H1 (cell line): ENCODE measurements at regions not wholly inside any gene's neighbourhood (a gene's known extent, or its start where the extent isn't known, plus 50 kb on each side); places are given as distances from the start of the nearest gene placed in this dataset.

ENCODE experiments used
- CTCF ChIA-PET: fragments of 300-600 bp; sonication (Branson Sonifier 250); formaldehyde crosslinking; loops from one replicate; lab custom pipeline; 2021; ENCODE audit not compliant: partially characterized antibody; lab: Charles Lee
- POLR2A ChIA-PET: fragments of 300-600 bp; sonication (Branson Sonifier 250); formaldehyde crosslinking; loops from one replicate; lab custom pipeline; 2021; ENCODE audit warnings: inconsistent platforms; ENCODE audit not compliant: partially characterized antibody; lab: Charles Lee
- DNase-seq, 2 experiments: peaks; one replicate each; pipeline versions ENCODE4 v3.0.0 to v3.0.0-alpha.2; 2010 to 2022; ENCODE audit warnings: low spot score in 2 of 2, low read depth in 1 of 2, mixed read lengths in 1 of 2
- FAIRE-seq: peaks from 2 replicates; lab custom pipeline; 2011; peaks lifted over from hg19 to GRCh38; lab: Jason Lieb, UNC
- H2AFZ ChIP-seq: 2 replicates; pipeline ENCODE4 v1.8.1; 2012; ENCODE audit warnings: low read length, inconsistent platforms
- H2AK5ac ChIP-seq: 2 replicates; pipeline ENCODE4 v1.6.1; 2013; ENCODE audit warnings: low read depth, low read length
- H2BK120ac ChIP-seq: replicated peaks from 2 replicates; pipeline ENCODE3; 2013; ENCODE audit warnings: low read depth, low read length, inconsistent platforms
- H2BK12ac ChIP-seq: 2 replicates; pipeline ENCODE4 v1.6.1; 2013; ENCODE audit warnings: low read depth, low read length
- H2BK15ac ChIP-seq: 2 replicates; pipeline ENCODE4 v1.6.1; 2013; ENCODE audit warnings: low read length
- H2BK20ac ChIP-seq: 2 replicates; pipeline ENCODE4 v1.6.1; 2013; ENCODE audit warnings: low read length
- H2BK5ac ChIP-seq: 2 replicates; pipeline ENCODE4 v1.6.1; 2013; ENCODE audit warnings: low read depth, low read length
- H3K14ac ChIP-seq: 2 replicates; pipeline ENCODE4 v1.6.1; 2013; ENCODE audit warnings: inconsistent platforms; ENCODE audit not compliant: insufficient read length
- H3K18ac ChIP-seq: 2 replicates; pipeline ENCODE4 v1.6.1; 2013; ENCODE audit warnings: low read length; ENCODE audit errors: extremely low read depth
- H3K23ac ChIP-seq: 2 replicates; pipeline ENCODE4 v1.6.1; 2013; ENCODE audit warnings: inconsistent platforms; ENCODE audit not compliant: insufficient read length
- H3K23me2 ChIP-seq: 2 replicates; pipeline ENCODE4 v1.6.1; 2013; ENCODE audit warnings: low read depth, low read length
- H3K27ac ChIP-seq: 2 replicates; pipeline ENCODE4 v1.6.1; 2011; ENCODE audit warnings: low read depth, low read length, inconsistent platforms
- H3K27me3 ChIP-seq, 4 experiments: replicated peaks in 1 of 4; 1 replicate in 1 of 4; 2 replicates in 3 of 4; pipeline versions ENCODE4 v1.6.1 to v1.8.1; 2011 to 2013; ENCODE audit warnings: low read length in 3 of 4, mild to moderate bottlenecking in 3 of 4, inconsistent platforms in 2 of 4, mixed read lengths in 2 of 4, moderate library complexity in 1 of 4; ENCODE audit not compliant: control insufficient read depth in 3 of 4, insufficient read depth in 3 of 4; ENCODE audit errors: extremely low read depth in 1 of 4
- H3K36me3 ChIP-seq, 4 experiments: 2 replicates each; pipeline versions ENCODE4 v1.6.1 to v1.8.1; 2011 to 2013; ENCODE audit warnings: mild to moderate bottlenecking in 4 of 4, low read length in 3 of 4, moderate library complexity in 2 of 4, control low read depth in 1 of 4, inconsistent platforms in 1 of 4; ENCODE audit not compliant: insufficient read depth in 4 of 4, control insufficient read depth in 2 of 4
- H3K4ac ChIP-seq: replicated peaks from 2 replicates; pipeline ENCODE3; 2013; ENCODE audit warnings: low read length, low read depth, mixed read lengths, inconsistent platforms; ENCODE audit not compliant: insufficient read length
- H3K4me1 ChIP-seq, 4 experiments: replicated peaks in 1 of 4; 1 replicate in 1 of 4; 2 replicates in 3 of 4; pipeline versions ENCODE4 v1.6.1 to v1.8.1; 2011 to 2013; ENCODE audit warnings: low read length in 3 of 4, inconsistent platforms in 2 of 4, mixed read lengths in 1 of 4; ENCODE audit not compliant: insufficient read depth in 4 of 4, control insufficient read depth in 3 of 4
- H3K4me2 ChIP-seq, 2 experiments: 2 replicates each; pipeline versions ENCODE4 v1.6.1 to v1.8.1; 2011 to 2013; ENCODE audit warnings: low read depth in 2 of 2, low read length in 2 of 2, control low read depth in 1 of 2, inconsistent platforms in 1 of 2, mild to moderate bottlenecking in 1 of 2; ENCODE audit not compliant: insufficient read depth in 1 of 2
- H3K4me3 ChIP-seq, 4 experiments: fragments of 200-600, 300-600 bp in 1 of 4; sonication (generic), shearing (Covaris generic), sonication (Bioruptor Twin) in 1 of 4; 2 replicates each; pipeline versions ENCODE4 v1.5.1 to v1.8.1; 2011 to 2016; ENCODE audit warnings: low read length in 4 of 4, low read depth in 3 of 4, control low read depth in 2 of 4, inconsistent platforms in 2 of 4, mild to moderate bottlenecking in 2 of 4, mixed read lengths in 1 of 4, moderate library complexity in 1 of 4; ENCODE audit not compliant: insufficient read depth in 2 of 4; ENCODE audit errors: extremely low read depth in 1 of 4
- H3K56ac ChIP-seq: replicated peaks from 2 replicates; pipeline ENCODE3; 2013; ENCODE audit warnings: low read depth, mild to moderate bottlenecking, mixed read lengths, low read length, inconsistent platforms; ENCODE audit not compliant: insufficient read length
- H3K79me1 ChIP-seq: 2 replicates; pipeline ENCODE4 v1.6.1; 2013; ENCODE audit warnings: low read depth, low read length, control low read depth
- H3K79me2 ChIP-seq, 2 experiments: 2 replicates each; pipeline versions ENCODE4 v1.6.1 to v1.8.1; 2012 to 2013; ENCODE audit warnings: low read length in 2 of 2, mild to moderate bottlenecking in 2 of 2, inconsistent platforms in 1 of 2; ENCODE audit not compliant: insufficient read depth in 2 of 2, control insufficient read depth in 1 of 2
- H3K9ac ChIP-seq, 4 experiments: replicated peaks in 1 of 4; 1 replicate in 1 of 4; 2 replicates in 3 of 4; pipeline versions ENCODE4 v1.6.1 to v1.8.1; 2011 to 2013; ENCODE audit warnings: low read depth in 3 of 4, low read length in 3 of 4, control low read depth in 2 of 4, mild to moderate bottlenecking in 2 of 4, moderate library complexity in 2 of 4, inconsistent platforms in 1 of 4; ENCODE audit errors: extremely low read depth in 1 of 4
- H3K9me3 ChIP-seq, 2 experiments: 2 replicates each; pipeline versions ENCODE4 v1.6.1 to v1.8.1; 2012 to 2013; ENCODE audit warnings: mild to moderate bottlenecking in 2 of 2, moderate library complexity in 2 of 2, control low read depth in 1 of 2, inconsistent platforms in 1 of 2, low read depth in 1 of 2, low read length in 1 of 2, mixed read lengths in 1 of 2; ENCODE audit not compliant: insufficient read depth in 2 of 2
- H4K20me1 ChIP-seq, 2 experiments: replicated peaks in 1 of 2; 2 replicates each; pipeline versions ENCODE3 to v1.8.1; 2011 to 2013; ENCODE audit warnings: inconsistent platforms in 2 of 2, low read length in 2 of 2, mild to moderate bottlenecking in 1 of 2; ENCODE audit not compliant: insufficient read depth in 2 of 2, control insufficient read depth in 1 of 2
- H4K5ac ChIP-seq: 2 replicates; pipeline ENCODE4 v1.6.1; 2013; ENCODE audit warnings: low read length, low read depth, mixed read lengths, inconsistent platforms; ENCODE audit not compliant: insufficient read length
- H4K8ac ChIP-seq: 2 replicates; pipeline ENCODE4 v1.8.0; 2013; ENCODE audit warnings: mild to moderate bottlenecking, moderate library complexity, low read length, inconsistent platforms; ENCODE audit not compliant: insufficient read depth; ENCODE audit errors: extremely low read depth
- H4K91ac ChIP-seq: replicated peaks from 2 replicates; pipeline ENCODE3; 2013; ENCODE audit warnings: low read length, mixed read lengths, inconsistent platforms; ENCODE audit not compliant: insufficient read length
- BACH1 ChIP-seq: IDR thresholded peaks from 2 replicates; pipeline ENCODE4 v1.6.1; 2012; ENCODE audit warnings: low read length, improper control_type of control experiment
- CHD2 ChIP-seq: IDR thresholded peaks from 2 replicates; pipeline ENCODE4 v1.6.1; 2012; ENCODE audit warnings: low read length, improper control_type of control experiment
- EP300 ChIP-seq, 2 experiments: IDR thresholded peaks; 1 replicate in 1 of 2; 2 replicates in 1 of 2; pipeline ENCODE4 v1.6.1; 2011 to 2012; ENCODE audit warnings: low read depth in 2 of 2, low read length in 2 of 2, mild to moderate bottlenecking in 2 of 2, borderline replicate concordance in 1 of 2, inconsistent platforms in 1 of 2, moderate library complexity in 1 of 2
- NRF1 ChIP-seq: IDR thresholded peaks from 2 replicates; pipeline ENCODE4 v1.6.1; 2011; ENCODE audit warnings: mild to moderate bottlenecking, low read depth, low read length, improper control_type of control experiment
- RBBP5 ChIP-seq: IDR thresholded peaks from 2 replicates; pipeline ENCODE4 v1.7.1; 2012; ENCODE audit warnings: low read depth, mild to moderate bottlenecking, inconsistent platforms, low read length, moderate library complexity, borderline replicate concordance
- SAP30 ChIP-seq: fragments of 300-600 bp; sonication (generic); IDR thresholded peaks from 2 replicates; pipeline ENCODE4 v1.7.1; 2012; ENCODE audit warnings: low read length, moderate library complexity, mild to moderate bottlenecking, inconsistent platforms; ENCODE audit not compliant: insufficient read depth, insufficient replicate concordance
- SIN3A ChIP-seq, 2 experiments: IDR thresholded peaks in 1 of 2; conservative IDR thresholded peaks in 1 of 2; 2 replicates each; pipeline ENCODE4 v1.6.1; 2011 to 2012; ENCODE audit warnings: low read length in 2 of 2, improper control_type of control experiment in 1 of 2, low read depth in 1 of 2, mild to moderate bottlenecking in 1 of 2
- SIX5 ChIP-seq: IDR thresholded peaks from 2 replicates; pipeline ENCODE4 v1.6.1; 2011; ENCODE audit warnings: mild to moderate bottlenecking, low read depth, low read length
- SP2 ChIP-seq: IDR thresholded peaks from 2 replicates; pipeline ENCODE4 v1.6.1; 2012; ENCODE audit warnings: mild to moderate bottlenecking, low read length, inconsistent platforms
- SP4 ChIP-seq: IDR thresholded peaks from 2 replicates; pipeline ENCODE4 v1.6.1; 2012; ENCODE audit warnings: low read length, inconsistent platforms
- YY1 ChIP-seq: IDR thresholded peaks from 2 replicates; pipeline ENCODE4 v1.6.1; 2011; ENCODE audit warnings: low read depth, mild to moderate bottlenecking, low read length
- ZNF274 ChIP-seq: IDR thresholded peaks from 2 replicates; pipeline ENCODE4 v1.7.0; 2012; ENCODE audit warnings: low read length, borderline replicate concordance; ENCODE audit errors: extremely low read depth
- WGBS, 2 experiments: shearing (Covaris generic) in 1 of 2; methylation state at CpG; one replicate each; pipeline versions ENCODE4 v1.1.6 to v1.1.7; 2013 to 2015; ENCODE audit warnings: low lambda C conversion rate in 2 of 2, mixed read lengths in 2 of 2, inconsistent platforms in 1 of 2, low coverage in 1 of 2, missing lambda C conversion rate in 1 of 2; ENCODE audit not compliant: insufficient replicate concordance in 2 of 2, insufficient coverage in 1 of 2, insufficient read length in 1 of 2; ENCODE audit errors: extremely low coverage in 1 of 2, missing lambda C conversion rate in 1 of 2; 5-methylcytosine and 5-hydroxymethylcytosine counted together
- TF ChIP-seq, protein P1 (sequence below): IDR thresholded peaks from 2 replicates; pipeline ENCODE4 v1.6.1; 2012; ENCODE audit warnings: inconsistent platforms
- TF ChIP-seq, protein P2 (sequence below): IDR thresholded peaks from 2 replicates; pipeline ENCODE4 v1.6.1; 2012; ENCODE audit warnings: inconsistent platforms

GRCh38 chr18:47552783-47553182, 301.3 kb upstream of the SKOR2 start:
- no peak overlapping the region for H3K4ac ChIP-seq
- no peak overlapping the region for H3K4me3 ChIP-seq
- no peak for FAIRE-seq
- no peak overlapping the region for H4K8ac ChIP-seq
- H3K9me3 ChIP-seq: no peaks in the 10 kb centered on the region
- no peak overlapping the region for H3K56ac ChIP-seq
- no peak overlapping the region for H3K4me2 ChIP-seq
- H3K79me2 ChIP-seq: no peaks in the 10 kb centered on the region
- H3K9ac ChIP-seq: no peak overlapping the region
- H4K5ac ChIP-seq: no peak overlapping the region
- POLR2A ChIA-PET: no interaction called here
- CTCF ChIA-PET: interaction anchor here (0.7 to 1.3 kb wide), 5 partner anchors 8 to 155 kb away, joined by 3 to 4 read pairs (median 3); no protein-coding TSS in a partner anchor
- H4K20me1 ChIP-seq: no peaks in the 10 kb centered on the region
- no peak overlapping the region for H2BK15ac ChIP-seq
- H2AK5ac ChIP-seq: no peak overlapping the region
- no peak for DNase-seq
- no peak overlapping the region for H2AFZ ChIP-seq
- H3K36me3 ChIP-seq: no peaks in the 10 kb centered on the region
- no peak overlapping the region for H4K91ac ChIP-seq
- H2BK20ac ChIP-seq: no peak overlapping the region
- no peak overlapping the region for H2BK12ac ChIP-seq
- H3K27me3 ChIP-seq: no peaks in the 10 kb centered on the region
- H3K14ac ChIP-seq: no peak overlapping the region
- H3K23me2 ChIP-seq: no peaks in the 10 kb centered on the region; the same call in 1 of the 2 replicates
- H3K4me1 ChIP-seq: peaks cover 0 to 3% (median 1%) of the 10 kb centered on the region in 4 experiments; a peak in 3 of 7 replicates
- H2BK5ac ChIP-seq: no peak overlapping the region
- H3K27ac ChIP-seq: no peak overlapping the region
- WGBS, 2 experiments: 82% methylated on average over 3 of the region's 3 CpGs; no CpG with 5 or more reads in 1 of the 2 experiments
- no peak overlapping the region for H3K23ac ChIP-seq
- no peak overlapping the region for H3K18ac ChIP-seq
- H3K79me1 ChIP-seq: no peaks in the 10 kb centered on the region
- H2BK120ac ChIP-seq: no peak overlapping the region
- TF ChIP-seq SIX5: no peak
- no peak for TF ChIP-seq YY1
- no peak for TF ChIP-seq RBBP5
- no peak for TF ChIP-seq CHD2
- no peak for TF ChIP-seq BACH1
- no peak for TF ChIP-seq SP4
- TF ChIP-seq, protein P1, sequence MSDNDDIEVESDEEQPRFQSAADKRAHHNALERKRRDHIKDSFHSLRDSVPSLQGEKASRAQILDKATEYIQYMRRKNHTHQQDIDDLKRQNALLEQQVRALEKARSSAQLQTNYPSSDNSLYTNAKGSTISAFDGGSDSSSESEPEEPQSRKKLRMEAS: no peak
- TF ChIP-seq ZNF274: no peak
- TF ChIP-seq SIN3A (conservative IDR thresholded peaks at IDR 0.05 in 1 of 2, IDR thresholded peaks at IDR 0.05 in 1 of 2; ENCODE audit: low read depth in 1 of 2, low read length in 2 of 2): no peak
- no peak for TF ChIP-seq EP300 (IDR thresholded peaks at IDR 0.05; ENCODE audit: borderline replicate concordance in 1 of 2, low read depth in 2 of 2, low read length in 2 of 2)
- TF ChIP-seq SP2: no peak
- TF ChIP-seq SAP30: no peak
- TF ChIP-seq, protein P2, sequence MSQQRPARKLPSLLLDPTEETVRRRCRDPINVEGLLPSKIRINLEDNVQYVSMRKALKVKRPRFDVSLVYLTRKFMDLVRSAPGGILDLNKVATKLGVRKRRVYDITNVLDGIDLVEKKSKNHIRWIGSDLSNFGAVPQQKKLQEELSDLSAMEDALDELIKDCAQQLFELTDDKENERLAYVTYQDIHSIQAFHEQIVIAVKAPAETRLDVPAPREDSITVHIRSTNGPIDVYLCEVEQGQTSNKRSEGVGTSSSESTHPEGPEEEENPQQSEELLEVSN: no peak
- TF ChIP-seq NRF1: no peak
